ENCODE measurements at regions not wholly inside any gene's neighbourhood (a gene's known extent, or its start where the extent isn't known, plus 50 kb on each side); places are given as distances from the start of the nearest gene placed in this dataset.

DNA sequence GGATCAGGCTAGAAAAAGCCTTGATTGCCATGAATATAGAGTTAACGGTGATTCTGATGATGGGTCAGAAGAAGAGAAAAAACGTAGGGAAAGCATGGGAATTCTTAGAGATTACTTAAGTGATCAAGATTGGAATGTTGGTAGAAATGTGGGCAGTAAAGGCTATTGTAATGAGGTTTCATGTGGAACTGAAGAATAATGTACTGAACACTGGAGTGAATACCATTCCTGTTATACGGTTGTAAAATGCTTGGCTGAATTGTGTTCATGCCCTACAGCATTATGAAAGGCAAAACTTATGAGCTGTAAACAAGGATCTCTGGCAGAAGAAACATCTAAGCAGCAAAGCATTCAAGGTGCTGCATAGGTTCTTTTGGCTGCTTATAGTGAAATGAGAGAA is 414.1 kb upstream of the CBLB start:
- TF ChIP-seq, protein P1, sequence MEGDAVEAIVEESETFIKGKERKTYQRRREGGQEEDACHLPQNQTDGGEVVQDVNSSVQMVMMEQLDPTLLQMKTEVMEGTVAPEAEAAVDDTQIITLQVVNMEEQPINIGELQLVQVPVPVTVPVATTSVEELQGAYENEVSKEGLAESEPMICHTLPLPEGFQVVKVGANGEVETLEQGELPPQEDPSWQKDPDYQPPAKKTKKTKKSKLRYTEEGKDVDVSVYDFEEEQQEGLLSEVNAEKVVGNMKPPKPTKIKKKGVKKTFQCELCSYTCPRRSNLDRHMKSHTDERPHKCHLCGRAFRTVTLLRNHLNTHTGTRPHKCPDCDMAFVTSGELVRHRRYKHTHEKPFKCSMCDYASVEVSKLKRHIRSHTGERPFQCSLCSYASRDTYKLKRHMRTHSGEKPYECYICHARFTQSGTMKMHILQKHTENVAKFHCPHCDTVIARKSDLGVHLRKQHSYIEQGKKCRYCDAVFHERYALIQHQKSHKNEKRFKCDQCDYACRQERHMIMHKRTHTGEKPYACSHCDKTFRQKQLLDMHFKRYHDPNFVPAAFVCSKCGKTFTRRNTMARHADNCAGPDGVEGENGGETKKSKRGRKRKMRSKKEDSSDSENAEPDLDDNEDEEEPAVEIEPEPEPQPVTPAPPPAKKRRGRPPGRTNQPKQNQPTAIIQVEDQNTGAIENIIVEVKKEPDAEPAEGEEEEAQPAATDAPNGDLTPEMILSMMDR (IDR thresholded peaks at IDR 0.05) = no peak
- TF ChIP-seq ZFX (IDR thresholded peaks at IDR 0.05; ENCODE audit: borderline replicate concordance) = no peak

Data from 22Rv1 (cell line).